Peyer's patch (tissue), 4 donors: ENCODE measurements at regions not wholly inside any gene's neighbourhood (a gene's known extent, or its start where the extent isn't known, plus 50 kb on each side); places are given as distances from the start of the nearest gene placed in this dataset.

Experiments
- DNase-seq, 3 donors: peaks; one replicate each; pipeline ENCODE4 v3.0.0-alpha.2; 2017 to 2019
- H3K27ac ChIP-seq, 4 donors: fragments of 200-600 bp; sonication (generic); one replicate each; pipeline ENCODE4 v1.5.1; 2016 to 2019
- H3K27me3 ChIP-seq, 2 donors: fragments of 200-600 bp; sonication (generic); one replicate each; pipeline ENCODE4 v1.5.1; 2019
- H3K36me3 ChIP-seq, 3 donors: fragments of 200-600 bp; sonication (generic); one replicate each; pipeline ENCODE4 v1.5.1; 2016 to 2019
- H3K4me1 ChIP-seq, 4 donors: fragments of 200-600 bp; sonication (generic); one replicate each; pipeline ENCODE4 v1.5.1; 2016 to 2019
- H3K4me3 ChIP-seq, 4 donors: fragments of 200-600 bp; sonication (generic); 1 replicate in 3 of 4; 2 replicates in 1 of 4; pipeline ENCODE4 v1.5.1; 2016 to 2019; ENCODE audit warnings: mild to moderate bottlenecking in 1 of 4
- H3K9me3 ChIP-seq, 4 donors: fragments of 200-600 bp; sonication (generic); one replicate each; pipeline ENCODE4 v1.5.1; 2016 to 2019; ENCODE audit warnings: mild to moderate bottlenecking in 1 of 4
- POLR2A ChIP-seq, 2 donors: fragments of 450-650 bp; IDR thresholded peaks; one replicate each; pipeline ENCODE4 v1.5.1; 2017; ENCODE audit warnings: antibody characterized with exemption in 2 of 2, mild to moderate bottlenecking in 2 of 2, moderate library complexity in 2 of 2
- TF ChIP-seq, protein P1 (sequence below), 6 experiments: fragments of 450-650 bp in 4 of 6; fragments of 200-600 bp in 2 of 6; sonication (generic) in 1 of 6; IDR thresholded peaks; one replicate each; pipeline ENCODE4 v1.5.1; 2017 to 2019; ENCODE audit warnings: antibody characterized with exemption in 6 of 6, mild to moderate bottlenecking in 3 of 6, moderate library complexity in 1 of 6

- H3K36me3 ChIP-seq, result no peaks in the 10 kb centered on the region
- no peak overlapping the region for H3K4me3 ChIP-seq
- no peaks in the 10 kb centered on the region for H3K27me3 ChIP-seq
- no peak for DNase-seq
- no peaks in the 10 kb centered on the region for H3K9me3 ChIP-seq
- no peaks in the 10 kb centered on the region for H3K4me1 ChIP-seq
- TF ChIP-seq, protein P1, sequence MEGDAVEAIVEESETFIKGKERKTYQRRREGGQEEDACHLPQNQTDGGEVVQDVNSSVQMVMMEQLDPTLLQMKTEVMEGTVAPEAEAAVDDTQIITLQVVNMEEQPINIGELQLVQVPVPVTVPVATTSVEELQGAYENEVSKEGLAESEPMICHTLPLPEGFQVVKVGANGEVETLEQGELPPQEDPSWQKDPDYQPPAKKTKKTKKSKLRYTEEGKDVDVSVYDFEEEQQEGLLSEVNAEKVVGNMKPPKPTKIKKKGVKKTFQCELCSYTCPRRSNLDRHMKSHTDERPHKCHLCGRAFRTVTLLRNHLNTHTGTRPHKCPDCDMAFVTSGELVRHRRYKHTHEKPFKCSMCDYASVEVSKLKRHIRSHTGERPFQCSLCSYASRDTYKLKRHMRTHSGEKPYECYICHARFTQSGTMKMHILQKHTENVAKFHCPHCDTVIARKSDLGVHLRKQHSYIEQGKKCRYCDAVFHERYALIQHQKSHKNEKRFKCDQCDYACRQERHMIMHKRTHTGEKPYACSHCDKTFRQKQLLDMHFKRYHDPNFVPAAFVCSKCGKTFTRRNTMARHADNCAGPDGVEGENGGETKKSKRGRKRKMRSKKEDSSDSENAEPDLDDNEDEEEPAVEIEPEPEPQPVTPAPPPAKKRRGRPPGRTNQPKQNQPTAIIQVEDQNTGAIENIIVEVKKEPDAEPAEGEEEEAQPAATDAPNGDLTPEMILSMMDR (IDR thresholded peaks at IDR 0.05), result no peak
- no peak for TF ChIP-seq POLR2A (IDR thresholded peaks at IDR 0.05)
- H3K27ac ChIP-seq, result no peak overlapping the region
These were observed 83.4 kb upstream of the STMND1 start for GRCh38 chr6:17018425-17018824.

DNA sequence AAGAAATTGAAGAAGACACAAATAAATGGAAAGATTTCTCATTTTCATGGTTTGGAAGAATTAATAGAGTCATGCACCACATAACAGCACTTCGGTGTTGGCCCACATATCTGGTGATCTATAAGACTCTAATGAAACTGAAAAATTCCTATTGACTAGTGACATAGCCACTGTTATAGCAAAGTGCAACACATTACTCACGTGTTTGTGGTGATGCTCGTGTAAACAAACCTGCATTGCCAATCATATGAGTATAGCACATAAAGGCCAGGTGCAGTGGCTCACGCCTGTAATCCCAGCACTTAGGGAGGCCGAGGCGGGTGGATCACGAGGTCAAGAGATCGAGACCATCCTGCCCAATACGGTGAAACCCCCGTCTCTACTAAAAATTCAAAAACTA, 84.4 kb upstream of the STMND1 start:
- H3K4me1 ChIP-seq, result no peaks in the 10 kb centered on the region
- no peak overlapping the region for H3K27ac ChIP-seq
- TF ChIP-seq, protein P1 (IDR thresholded peaks at IDR 0.05), result no peak
- H3K27me3 ChIP-seq, result no peaks in the 10 kb centered on the region
- no peaks in the 10 kb centered on the region for H3K36me3 ChIP-seq
- H3K9me3 ChIP-seq, result no peaks in the 10 kb centered on the region
- H3K4me3 ChIP-seq, result no peak overlapping the region
- DNase-seq, result no peak

- Histone ChIP-seq H3K36me3 (no peaks in the 10 kb centered on the region), H3K27ac (peak overlapping the region in 1 of 4 donors; percentile 32), H3K4me3 (peak overlapping the region; percentile 32 to 53 (median 41)), H3K9me3 (no peaks in the 10 kb centered on the region), H3K4me1 (no peaks in the 10 kb centered on the region), H3K27me3 (no peaks in the 10 kb centered on the region)
- TF ChIP-seq, protein P1 (IDR thresholded peaks at IDR 0.05), result no peak
- no peak for TF ChIP-seq POLR2A (IDR thresholded peaks at IDR 0.05)
- DNase-seq, result peak in 1 of 3 donors; percentile 51
These were observed 86.1 kb upstream of the STMND1 start for GRCh38 chr6:17015551-17016381.

- H3K4me3 ChIP-seq, result no peak overlapping the region
- H3K36me3 ChIP-seq, result no peaks in the 10 kb centered on the region
- H3K4me1 ChIP-seq, result no peaks in the 10 kb centered on the region
- no peak overlapping the region for H3K27ac ChIP-seq
- no peaks in the 10 kb centered on the region for H3K9me3 ChIP-seq
- no peaks in the 10 kb centered on the region for H3K27me3 ChIP-seq
- no peak for DNase-seq
- TF ChIP-seq, protein P1 (IDR thresholded peaks at IDR 0.05), result no peak
- no peak for TF ChIP-seq POLR2A (IDR thresholded peaks at IDR 0.05)
These were observed 86.7 kb upstream of the STMND1 start for GRCh38 chr6:17015144-17015543.

GRCh38 chr6:17013701-17014100, 88.1 kb upstream of the STMND1 start:
- DNase-seq, result no peak
- H3K27me3 ChIP-seq, result no peaks in the 10 kb centered on the region
- no peaks in the 10 kb centered on the region for H3K36me3 ChIP-seq
- TF ChIP-seq POLR2A (IDR thresholded peaks at IDR 0.05), result no peak
- TF ChIP-seq, protein P1 (IDR thresholded peaks at IDR 0.05), result no peak
- H3K9me3 ChIP-seq, result no peaks in the 10 kb centered on the region
- H3K4me1 ChIP-seq, result no peaks in the 10 kb centered on the region
- peak overlapping the region in 1 of 4 donors; percentile 64 for H3K27ac ChIP-seq
- H3K4me3 ChIP-seq, result no peak overlapping the region
